ENCODE measurements at regions not wholly inside any gene's neighbourhood (a gene's known extent, or its start where the extent isn't known, plus 50 kb on each side); places are given as distances from the start of the nearest gene placed in this dataset.

- DNase-seq: no peak
Measured at GRCh38 chr10:130372222-130372621, 236.0 kb downstream of the GLRX3 start.

- DNase-seq: no peak
Measured at GRCh38 chr10:130372866-130373265, 236.7 kb downstream of the GLRX3 start.

GRCh38 chr10:130377986-130378540, 241.9 kb downstream of the GLRX3 start:
- no peak for DNase-seq

- DNase-seq: no peak
Measured at GRCh38 chr10:130378556-130379400, 242.6 kb downstream of the GLRX3 start.

- no peak for DNase-seq
Measured at GRCh38 chr10:130380056-130380455, 243.9 kb downstream of the GLRX3 start.

GRCh38 chr10:130382031-130382430, 245.8 kb downstream of the GLRX3 start:
- DNase-seq: no peak

- no peak for DNase-seq
Measured at GRCh38 chr10:130387936-130388580, 251.9 kb downstream of the GLRX3 start.

- no peak for DNase-seq
Measured at GRCh38 chr10:130388746-130389145, 252.6 kb downstream of the GLRX3 start.

GRCh38 chr10:130389906-130390305, 253.7 kb downstream of the GLRX3 start:
- no peak for DNase-seq

GRCh38 chr10:130392031-130392430, 255.8 kb downstream of the GLRX3 start:
- DNase-seq: no peak

GRCh38 chr10:130393342-130393741, 257.2 kb downstream of the GLRX3 start:
- no peak for DNase-seq

GRCh38 chr10:130394832-130395231, 258.6 kb downstream of the GLRX3 start:
- no peak for DNase-seq

- no peak for DNase-seq
Measured at GRCh38 chr10:130395248-130395936, 259.2 kb downstream of the GLRX3 start.

GRCh38 chr10:130396044-130396443, 259.9 kb downstream of the GLRX3 start:
- DNase-seq: no peak

GRCh38 chr10:130398090-130398994, 262.2 kb downstream of the GLRX3 start:
- no peak for DNase-seq

- no peak for DNase-seq
Measured at GRCh38 chr10:130399425-130399950, 263.3 kb downstream of the GLRX3 start.

- DNase-seq: no peak
Measured at GRCh38 chr10:130400890-130401289, 264.7 kb downstream of the GLRX3 start.

GRCh38 chr10:130401860-130402765, 265.9 kb downstream of the GLRX3 start:
- no peak for DNase-seq

- no peak for DNase-seq
Measured at GRCh38 chr10:130403153-130404075, 267.2 kb downstream of the GLRX3 start.
